HuH-7 (cell line): ENCODE measurements at regions not wholly inside any gene's neighbourhood (a gene's known extent, or its start where the extent isn't known, plus 50 kb on each side); places are given as distances from the start of the nearest gene placed in this dataset.

Experiments
- DNase-seq: peaks from one replicate; pipeline ENCODE4 v3.0.0; 2011; ENCODE audit warnings: low spot score

- peak; percentile 48 for DNase-seq
Measured at GRCh38 chr12:107402041-107403022, 283.3 kb upstream of the PWP1 start.

- DNase-seq: peak; percentile 34
Measured at GRCh38 chr12:107404981-107405380, 280.6 kb upstream of the PWP1 start.

- DNase-seq: no peak
Measured at GRCh38 chr12:107405436-107405835, 280.2 kb upstream of the PWP1 start.

DNA sequence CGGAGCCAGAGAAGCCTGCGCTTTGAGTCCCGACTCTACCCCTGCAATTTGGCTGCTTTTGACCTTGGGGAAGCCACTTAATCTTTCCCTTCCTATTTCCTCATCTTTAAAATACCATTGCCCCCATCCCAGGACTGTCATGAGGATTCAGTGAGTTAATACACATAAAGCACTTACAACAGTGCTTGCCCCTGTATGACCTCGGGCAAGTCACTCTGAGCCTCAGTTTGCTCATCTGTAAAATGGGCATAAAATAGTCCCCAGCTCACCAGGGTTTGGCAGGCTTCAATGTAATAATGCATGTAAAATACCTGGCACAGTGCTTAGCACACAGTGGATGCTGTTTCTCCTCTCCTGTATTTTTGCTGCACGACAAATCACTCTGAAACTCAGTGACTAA, 278.7 kb upstream of the PWP1 start:
- DNase-seq: no peak

- no peak for DNase-seq
Measured at GRCh38 chr12:107411792-107412535, 273.6 kb upstream of the PWP1 start.

GRCh38 chr12:107415071-107415470, 270.5 kb upstream of the PWP1 start:
- no peak for DNase-seq

DNA sequence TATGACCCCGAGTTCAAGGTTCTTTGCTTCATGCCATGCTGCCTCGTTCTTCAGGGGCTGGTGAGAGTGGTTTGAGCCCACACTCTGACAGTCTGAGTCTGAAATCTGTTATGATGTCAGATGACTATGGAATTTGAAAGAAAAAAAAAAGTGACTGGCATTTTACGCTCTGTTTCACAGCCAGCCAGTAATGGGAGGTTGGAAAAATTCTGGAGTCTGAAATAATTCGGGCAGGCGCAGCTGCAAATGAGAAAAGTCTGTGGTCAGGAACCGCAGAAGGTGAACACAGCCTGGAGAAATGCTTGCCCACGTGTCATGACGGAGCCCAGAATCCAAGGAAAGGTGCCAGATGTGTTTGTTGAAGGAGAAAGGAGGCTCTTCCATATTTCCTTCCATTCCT, 269.8 kb upstream of the PWP1 start:
- DNase-seq: no peak

DNA sequence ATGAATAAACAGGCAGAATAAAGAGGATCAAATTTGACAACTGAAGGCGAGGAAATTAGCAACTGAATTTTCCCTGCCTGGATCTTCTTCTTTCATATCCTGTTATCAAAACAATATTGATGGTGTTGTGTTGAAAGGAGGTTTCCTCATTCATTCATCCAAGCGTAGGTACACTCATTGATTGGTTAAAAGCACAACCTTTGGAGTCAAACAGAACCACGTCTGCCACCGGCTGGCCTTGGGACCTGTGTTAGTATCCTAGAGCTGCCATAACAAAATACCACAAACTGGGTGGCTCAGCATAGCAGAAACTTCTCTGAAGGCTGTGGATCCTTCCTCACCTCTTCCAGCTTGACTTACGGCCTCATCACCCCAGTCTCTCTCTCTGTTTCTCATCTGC, 268.6 kb upstream of the PWP1 start:
- DNase-seq: no peak

DNA sequence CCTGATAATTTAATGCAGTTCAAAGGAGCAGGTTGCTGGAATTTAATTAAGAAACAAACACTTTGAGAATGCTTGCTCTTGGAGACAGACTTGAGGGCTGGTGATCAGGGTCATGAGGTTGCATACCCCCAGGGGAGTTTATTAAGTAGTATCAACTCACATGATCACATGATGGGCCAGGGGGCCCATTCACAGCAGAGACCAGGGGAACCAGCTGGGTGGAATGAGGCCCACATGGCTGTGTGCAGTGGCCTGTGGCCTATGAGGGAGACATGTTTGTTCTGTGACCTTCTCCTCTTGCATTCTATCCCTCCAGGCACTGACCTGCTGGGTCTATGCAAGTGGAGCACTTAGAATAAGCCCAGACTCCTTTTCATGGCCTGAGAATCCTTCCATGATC, 266.6 kb upstream of the PWP1 start:
- no peak for DNase-seq

DNA sequence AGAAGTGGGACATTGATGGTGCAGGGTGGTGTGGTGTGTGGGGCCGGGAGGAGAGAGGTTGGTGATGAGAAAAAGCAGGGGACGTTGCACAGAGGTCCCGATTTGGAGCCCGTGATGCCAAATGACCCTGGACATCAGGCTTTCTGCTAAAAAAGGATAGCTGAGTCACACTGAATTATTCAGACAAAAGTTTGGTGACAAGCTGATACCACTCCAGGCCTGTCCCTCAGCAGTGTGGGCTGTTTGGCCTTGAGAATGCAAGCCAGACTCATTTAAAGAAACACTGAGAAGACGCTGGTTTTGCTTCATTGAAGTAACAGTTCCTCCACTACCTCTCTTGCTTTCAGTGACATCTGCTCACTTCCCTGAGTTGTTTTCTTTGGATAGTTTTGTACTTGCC, 262.1 kb upstream of the PWP1 start:
- no peak for DNase-seq

DNA sequence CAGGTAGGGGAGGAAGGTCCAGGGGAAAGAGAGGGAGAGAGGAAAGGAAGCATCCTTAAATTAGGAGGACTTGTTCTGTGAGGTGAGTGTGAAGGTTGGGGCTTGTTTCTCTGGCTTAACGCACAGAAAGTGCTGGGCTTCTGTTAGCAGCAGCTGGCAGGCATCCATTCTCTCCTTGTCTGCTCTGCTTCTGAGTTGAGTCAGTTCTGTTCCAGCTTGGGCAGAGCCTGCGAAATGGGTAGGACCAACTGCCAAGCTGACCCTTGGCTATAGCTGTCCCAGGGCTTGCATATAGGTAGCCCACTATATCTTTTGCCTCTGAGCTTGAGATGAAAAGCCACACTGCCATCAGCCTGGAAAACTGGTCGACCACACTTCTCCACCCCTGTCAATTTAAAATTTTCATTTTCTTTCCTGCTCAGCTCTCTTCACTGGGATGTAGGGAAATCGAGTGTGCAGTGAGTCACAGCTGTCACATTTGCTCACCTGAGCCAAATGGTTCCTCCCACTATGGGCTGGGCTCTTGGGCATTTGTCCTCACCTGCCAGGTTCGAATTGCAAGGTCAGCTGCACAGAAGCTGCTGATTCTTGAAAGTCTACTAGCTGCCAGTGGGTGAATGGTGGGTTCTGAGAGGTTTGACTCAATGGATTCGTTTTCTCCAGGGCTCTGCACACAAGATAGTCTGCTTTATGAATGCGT, 256.4 kb upstream of the PWP1 start:
- no peak for DNase-seq

DNA sequence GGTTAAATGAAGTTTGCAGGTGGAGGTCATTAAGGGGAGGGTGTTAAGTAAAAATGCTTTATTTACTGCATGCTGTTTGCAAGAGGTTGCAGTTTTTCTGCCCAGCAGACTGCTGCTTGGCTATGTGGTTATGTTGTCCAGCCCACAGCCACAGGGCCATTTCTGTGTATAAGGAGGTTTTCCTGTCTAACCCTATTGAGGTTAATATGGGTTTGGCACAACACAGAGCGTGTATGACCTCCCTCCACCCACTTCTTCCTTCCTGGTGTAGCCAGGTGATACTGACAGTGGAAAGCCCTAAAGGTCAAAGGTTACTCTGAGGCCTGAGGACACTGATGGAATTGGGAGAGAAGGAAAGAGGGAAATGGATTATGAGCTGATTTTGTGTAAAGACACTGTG, 253.7 kb upstream of the PWP1 start:
- DNase-seq: no peak

- no peak for DNase-seq
Measured at GRCh38 chr12:107435072-107435471, 250.5 kb upstream of the PWP1 start.

DNA sequence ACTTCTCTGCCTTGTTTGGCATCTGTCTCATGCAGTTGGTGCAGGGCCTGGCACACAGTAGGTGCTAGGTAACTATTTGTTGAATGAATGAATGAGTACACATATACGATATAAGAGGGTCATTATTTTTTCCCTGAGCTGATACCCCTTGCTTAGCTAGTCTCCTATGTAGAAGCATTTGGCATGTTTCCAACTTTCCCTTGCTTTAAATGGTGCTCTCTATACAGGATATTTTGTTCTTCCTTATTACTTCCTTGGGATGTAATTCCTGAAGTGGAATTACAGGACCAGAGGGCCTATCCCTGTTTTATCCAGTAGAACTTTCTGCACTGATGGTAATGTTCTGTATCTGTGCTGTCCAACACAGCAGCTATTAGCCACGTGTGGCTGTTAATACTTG, 250.1 kb upstream of the PWP1 start:
- DNase-seq: no peak

DNA sequence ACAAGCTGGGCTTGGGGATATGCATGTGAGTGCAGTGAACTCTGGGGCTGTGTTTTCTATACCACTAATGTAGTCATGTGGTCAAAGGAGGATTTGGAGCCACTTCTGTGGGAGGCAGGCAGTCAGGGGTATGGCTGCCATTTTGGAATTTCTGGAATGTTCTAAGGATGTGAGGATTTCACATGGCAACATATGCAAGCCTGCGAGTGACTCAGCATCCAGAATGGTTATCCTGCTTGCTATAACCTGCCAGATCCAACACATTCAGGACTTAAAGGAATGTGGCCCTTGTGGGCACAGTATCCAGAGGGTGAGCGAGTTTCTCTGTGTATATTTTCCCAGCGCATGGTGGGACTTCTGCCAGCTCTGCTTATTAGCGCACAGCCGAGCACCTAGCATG, 249.2 kb upstream of the PWP1 start:
- no peak for DNase-seq

GRCh38 chr12:107436836-107437235, 248.8 kb upstream of the PWP1 start:
- no peak for DNase-seq

DNA sequence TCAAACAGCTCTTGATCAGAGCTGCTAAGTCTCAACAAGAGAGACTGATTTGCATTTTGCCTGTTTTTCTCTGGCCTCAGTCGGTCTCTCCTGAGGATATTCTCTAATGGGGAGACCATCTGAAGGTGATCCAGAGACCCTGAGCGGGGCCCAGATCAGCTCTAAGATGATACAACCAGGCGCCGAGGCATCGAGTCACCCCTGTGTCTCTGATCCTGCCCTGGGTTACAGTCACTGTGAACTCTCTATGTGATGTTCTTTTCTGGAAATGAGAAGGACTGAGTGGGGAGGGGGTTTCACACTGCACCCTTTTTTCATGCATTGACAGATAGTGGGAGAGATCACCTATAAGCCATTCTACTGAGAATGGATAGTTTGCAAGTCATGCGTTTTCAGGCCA, 247.6 kb upstream of the PWP1 start:
- no peak for DNase-seq

DNA sequence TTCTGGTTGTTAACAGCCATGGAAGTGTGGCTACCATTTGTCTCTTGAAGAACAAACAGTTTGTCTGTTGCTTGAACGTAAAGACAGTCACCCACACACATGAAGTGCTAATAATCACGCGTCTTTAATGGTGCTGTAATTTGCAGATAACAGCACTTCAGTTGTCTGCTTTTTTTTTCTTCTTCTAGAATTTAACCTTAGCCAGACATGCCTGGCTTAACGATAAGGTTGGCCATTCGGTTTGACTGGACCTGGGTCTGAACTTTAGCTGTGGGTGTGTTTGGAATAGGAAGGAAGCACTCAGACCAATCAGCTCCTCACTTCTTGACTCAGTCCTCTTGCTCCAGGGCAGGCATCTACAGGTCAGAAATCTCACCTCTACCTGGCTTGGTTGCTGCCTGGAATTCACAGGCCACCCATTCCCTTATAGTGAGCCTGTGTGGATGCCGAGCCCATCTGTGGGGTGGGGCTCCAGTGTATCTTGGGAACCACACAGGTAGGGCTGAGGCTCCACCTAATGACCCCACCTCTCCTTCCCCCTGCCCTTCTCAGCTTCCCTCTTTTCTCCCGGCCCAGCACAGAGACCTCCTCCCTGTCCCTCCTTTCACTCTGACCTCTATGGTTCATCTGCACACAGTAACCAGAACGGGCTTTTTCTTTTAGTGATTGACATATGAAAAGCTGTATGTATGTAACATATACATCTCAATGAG, 246.4 kb upstream of the PWP1 start:
- no peak for DNase-seq

DNA sequence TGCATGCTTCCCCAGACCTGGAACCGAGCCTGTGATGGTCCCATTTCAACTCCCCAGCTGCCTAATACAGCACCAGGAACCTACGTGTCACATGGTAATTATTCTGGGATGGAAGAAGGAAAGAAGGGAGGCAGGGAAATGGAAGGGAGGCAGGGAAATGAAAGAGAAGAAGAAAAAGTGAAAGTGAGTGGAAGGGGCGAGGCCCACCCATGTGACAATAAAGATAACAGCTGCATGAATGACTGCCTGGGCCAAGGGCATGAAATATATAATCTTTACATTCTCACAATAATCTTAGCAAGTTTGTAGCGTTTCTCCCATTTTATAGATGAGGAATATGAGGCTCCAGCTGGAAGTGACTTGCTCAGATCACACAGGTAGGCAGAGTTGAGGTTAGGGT, 245.0 kb upstream of the PWP1 start:
- DNase-seq: no peak

- DNase-seq: no peak
Measured at GRCh38 chr12:107441665-107442300, 243.8 kb upstream of the PWP1 start.

DNA sequence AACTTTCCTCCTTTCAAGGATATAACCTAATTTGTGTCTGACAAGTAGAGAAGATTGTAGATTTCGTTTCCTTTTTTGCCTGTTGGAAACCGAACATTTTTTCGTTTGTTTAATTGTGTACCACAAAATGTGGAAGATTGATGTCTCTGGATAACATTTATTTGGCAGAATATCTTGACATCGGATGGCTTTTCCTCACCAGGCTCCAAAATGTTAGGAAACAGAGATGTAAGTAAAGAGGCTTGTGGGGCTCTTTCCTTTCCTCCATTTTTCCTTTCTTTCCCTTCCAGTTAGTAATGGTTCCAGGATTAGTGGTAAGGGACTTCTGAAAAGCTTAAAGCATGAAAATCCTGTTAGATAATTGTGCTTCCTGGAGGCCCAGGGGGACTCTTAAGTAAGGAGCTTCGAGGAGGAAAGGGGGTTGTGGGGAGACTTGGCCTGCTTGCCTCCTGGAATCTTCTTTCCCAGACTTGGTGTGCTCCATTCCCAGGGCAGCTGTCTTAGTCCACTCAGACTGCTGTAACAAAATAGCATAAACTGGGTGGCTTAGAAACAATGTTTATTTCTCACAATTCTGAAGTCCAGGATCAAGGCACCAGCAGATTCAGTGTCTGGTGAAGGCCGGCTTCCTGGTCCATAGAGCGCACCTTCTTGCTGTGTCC, 243.1 kb upstream of the PWP1 start:
- DNase-seq: no peak
